Esophagus squamous epithelium (tissue), 5 donors: ENCODE measurements at regions not wholly inside any gene's neighbourhood (a gene's known extent, or its start where the extent isn't known, plus 50 kb on each side); places are given as distances from the start of the nearest gene placed in this dataset.

Source experiments
- DNase-seq: peaks from one replicate; lab custom pipeline; 2025; lab: John Stamatoyannopoulos, UW
- H3K27ac ChIP-seq, 4 donors: fragments of 200-600 bp; sonication (generic); one replicate each; pipeline ENCODE4 v1.5.1; 2016 to 2019; ENCODE audit warnings: mild to moderate bottlenecking in 1 of 4
- H3K27me3 ChIP-seq, 4 donors: fragments of 200-600 bp; sonication (generic); 1 replicate in 3 of 4; 2 replicates in 1 of 4; pipeline versions ENCODE4 v1.5.1 to v1.6.0; 2017 to 2021; ENCODE audit warnings: antibody characterized with exemption in 1 of 4
- H3K36me3 ChIP-seq, 3 donors: fragments of 200-600 bp; sonication (generic); one replicate each; pipeline ENCODE4 v1.5.1; 2016 to 2019
- H3K4me1 ChIP-seq, 3 donors: fragments of 200-600 bp; sonication (generic); one replicate each; pipeline ENCODE4 v1.5.1; 2017 to 2019
- H3K4me3 ChIP-seq, 4 donors: fragments of 200-600 bp; sonication (generic); 1 replicate in 3 of 4; 2 replicates in 1 of 4; pipeline ENCODE4 v1.5.1; 2016 to 2019; ENCODE audit warnings: mild to moderate bottlenecking in 2 of 4, moderate library complexity in 1 of 4
- H3K9me3 ChIP-seq, 3 donors: fragments of 200-600 bp; sonication (generic); one replicate each; pipeline ENCODE4 v1.5.1; 2016 to 2019
- CTCF ChIP-seq, 6 experiments: fragments of 450-650 bp in 4 of 6; fragments of 200-600 bp in 2 of 6; sonication (generic) in 2 of 6; IDR thresholded peaks; one replicate each; pipeline ENCODE4 v1.5.1; 2016 to 2019; ENCODE audit warnings: antibody characterized with exemption in 6 of 6, mild to moderate bottlenecking in 4 of 6, moderate library complexity in 4 of 6
- POLR2A ChIP-seq, 4 donors: fragments of 450-650 bp; IDR thresholded peaks; one replicate each; pipeline ENCODE4 v1.6.1; 2017; ENCODE audit warnings: antibody characterized with exemption in 4 of 4, mild to moderate bottlenecking in 4 of 4, moderate library complexity in 3 of 4
- WGBS, 2 donors: methylation state at CpG; one replicate each; pipeline ENCODE4 v1.1.5; 2018; 5-methylcytosine and 5-hydroxymethylcytosine counted together
- intact Hi-C: fragments of 100-400 bp; cut with DNase I; formaldehyde crosslinking; loops from one replicate; pipeline ENCODE4 v1.15.0; 2022
- donor health status: DM: yes; HTN: yes; CAD: no.

GRCh38 chr3:176941689-176942088 is 255.6 kb downstream of the TBL1XR1 start:
- Histone ChIP-seq H3K36me3 (no peaks in the 10 kb centered on the region), H3K4me1 (peaks cover 0 to 7% (median 0%) of the 10 kb centered on the region in 3 donors), H3K9me3 (no peaks in the 10 kb centered on the region), H3K27ac (no peak overlapping the region), H3K27me3 (no peaks in the 10 kb centered on the region), H3K4me3 (no peak overlapping the region)
- TF ChIP-seq CTCF (IDR thresholded peaks at IDR 0.05) (no peak), POLR2A (IDR thresholded peaks at IDR 0.05) (no peak)
- no peak for DNase-seq
- intact Hi-C loops = no loop called here

- H3K27me3 ChIP-seq = no peaks in the 10 kb centered on the region
- H3K36me3 ChIP-seq = no peaks in the 10 kb centered on the region
- 21 to 24% methylated on average over 10 of the region's 10 CpGs for WGBS, 2 donors
- peaks cover 0 to 19% (median 0%) of the 10 kb centered on the region in 3 donors for H3K4me1 ChIP-seq
- no peak overlapping the region for H3K27ac ChIP-seq
- TF ChIP-seq CTCF (IDR thresholded peaks at IDR 0.05) = peak in 5 of 6 experiments; percentile 64 to 87 (median 69)
- no peak for TF ChIP-seq POLR2A (IDR thresholded peaks at IDR 0.05)
- H3K9me3 ChIP-seq = no peaks in the 10 kb centered on the region
- DNase-seq = no peak
- intact Hi-C loops = loop anchor here (10.0 kb wide), 1 partner anchor 64 kb away; no protein-coding TSS in a partner anchor
- H3K4me3 ChIP-seq = no peak overlapping the region
These were observed 258.1 kb downstream of the TBL1XR1 start for GRCh38 chr3:176939022-176939817.

- H3K4me1 ChIP-seq = peaks cover 0 to 19% (median 0%) of the 10 kb centered on the region in 3 donors
- no peak overlapping the region for H3K4me3 ChIP-seq
- WGBS, 2 donors = 68 to 69% methylated on average over 1 of the region's 1 CpG
- TF ChIP-seq CTCF (IDR thresholded peaks at IDR 0.05) (no peak), POLR2A (IDR thresholded peaks at IDR 0.05) (no peak)
- H3K27ac ChIP-seq = no peak overlapping the region
- H3K27me3 ChIP-seq = no peaks in the 10 kb centered on the region
- H3K36me3 ChIP-seq = no peaks in the 10 kb centered on the region
- no peak for DNase-seq
- intact Hi-C loops = loop anchor here (10.0 kb wide), 1 partner anchor 63 kb away; no protein-coding TSS in a partner anchor
- no peaks in the 10 kb centered on the region for H3K9me3 ChIP-seq
These were observed 259.3 kb downstream of the TBL1XR1 start for GRCh38 chr3:176937994-176938393.

- TF ChIP-seq POLR2A (IDR thresholded peaks at IDR 0.05) = no peak
- no peak for TF ChIP-seq CTCF (IDR thresholded peaks at IDR 0.05)
- H3K4me3 ChIP-seq = no peak overlapping the region
- no peaks in the 10 kb centered on the region for H3K27me3 ChIP-seq
- H3K9me3 ChIP-seq = no peaks in the 10 kb centered on the region
- H3K36me3 ChIP-seq = no peaks in the 10 kb centered on the region
- peaks cover 0 to 19% (median 0%) of the 10 kb centered on the region in 3 donors for H3K4me1 ChIP-seq
- intact Hi-C loops = loop anchor here (10.0 kb wide), 1 partner anchor 63 kb away; no protein-coding TSS in a partner anchor
- H3K27ac ChIP-seq = no peak overlapping the region
- no peak for DNase-seq
- WGBS, 2 donors = 88% methylated on average over 1 of the region's 1 CpG
These were observed 259.7 kb downstream of the TBL1XR1 start for GRCh38 chr3:176937541-176937940.

- H3K27me3 ChIP-seq = no peaks in the 10 kb centered on the region
- H3K9me3 ChIP-seq = no peaks in the 10 kb centered on the region
- H3K4me1 ChIP-seq = peaks cover 0 to 19% (median 0%) of the 10 kb centered on the region in 3 donors
- no peak for TF ChIP-seq CTCF (IDR thresholded peaks at IDR 0.05)
- TF ChIP-seq POLR2A (IDR thresholded peaks at IDR 0.05) = no peak
- no peak overlapping the region for H3K4me3 ChIP-seq
- intact Hi-C loops = loop anchor here (10.0 kb wide), 1 partner anchor 61 kb away; no protein-coding TSS in a partner anchor
- H3K36me3 ChIP-seq = no peaks in the 10 kb centered on the region
- no peak for DNase-seq
- WGBS, 2 donors = 65 to 75% methylated on average over 2 of the region's 2 CpGs
- H3K27ac ChIP-seq = no peak overlapping the region
These were observed 261.9 kb downstream of the TBL1XR1 start for GRCh38 chr3:176935194-176935888.
